Adipocyte (in vitro differentiated cells): ENCODE measurements at regions not wholly inside any gene's neighbourhood (a gene's known extent, or its start where the extent isn't known, plus 50 kb on each side); places are given as distances from the start of the nearest gene placed in this dataset.
A peak's percentile ranks its signal among the peaks of the same experiment; 100 is the strongest.

Source experiments
- DNase-seq: peaks from one replicate; pipeline ENCODE4 v3.0.0-alpha.2; 2015; ENCODE audit warnings: low read depth
- H3K27me3 ChIP-seq: replicated peaks from 2 replicates; pipeline ENCODE4 v1.7.0; 2013; ENCODE audit warnings: mild to moderate bottlenecking, low read length, moderate library complexity; ENCODE audit not compliant: control insufficient read depth, insufficient read depth
- H3K36me3 ChIP-seq: 2 replicates; pipeline ENCODE4 v1.7.0; 2013; ENCODE audit warnings: low read length, mild to moderate bottlenecking, moderate library complexity; ENCODE audit not compliant: control insufficient read depth, insufficient read depth, severe bottlenecking
- H3K4me1 ChIP-seq: 2 replicates; pipeline ENCODE4 v1.7.0; 2013; ENCODE audit warnings: mild to moderate bottlenecking, low read length, moderate library complexity; ENCODE audit not compliant: control insufficient read depth, insufficient read depth
- H3K4me3 ChIP-seq: 2 replicates; pipeline ENCODE4 v1.7.0; 2013; ENCODE audit warnings: mild to moderate bottlenecking, low read length, moderate library complexity
- H3K9ac ChIP-seq: 2 replicates; pipeline ENCODE4 v1.7.0; 2013; ENCODE audit warnings: mild to moderate bottlenecking, low read length, moderate library complexity
- H3K9me3 ChIP-seq: 2 replicates; pipeline ENCODE4 v1.7.0; 2013; ENCODE audit warnings: mild to moderate bottlenecking, low read length, moderate library complexity; ENCODE audit not compliant: control insufficient read depth

- peaks cover 6% of the 10 kb centered on the region for H3K4me1 ChIP-seq
- H3K36me3 ChIP-seq, result no peaks in the 10 kb centered on the region
- no peak overlapping the region for H3K9ac ChIP-seq
- no peaks in the 10 kb centered on the region for H3K9me3 ChIP-seq
- H3K4me3 ChIP-seq, result no peak overlapping the region
- H3K27me3 ChIP-seq, result no peaks in the 10 kb centered on the region
- DNase-seq, result no peak
These were observed 118.7 kb upstream of the NEBL start for GRCh38 chr10:21015851-21016250.

DNA sequence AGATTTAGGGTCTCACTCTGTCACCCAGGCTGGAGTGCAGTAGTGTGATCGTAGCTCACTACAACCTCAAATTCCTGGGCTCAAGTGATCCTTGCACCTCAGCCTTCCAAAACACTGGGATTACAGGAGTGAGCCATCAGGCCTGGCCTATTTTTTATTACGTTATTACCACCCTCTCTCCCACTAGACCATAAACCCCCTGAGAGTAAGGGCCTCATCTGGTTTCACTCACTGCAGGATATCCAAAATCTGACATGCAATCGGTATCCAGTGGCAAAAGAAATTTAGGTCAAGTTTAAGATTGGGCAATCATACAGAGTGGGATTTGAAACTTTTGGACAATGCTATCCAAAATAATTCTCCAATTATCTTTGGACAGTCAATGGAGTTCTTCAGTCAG is 117.0 kb upstream of the NEBL start:
- peaks cover 6% of the 10 kb centered on the region for H3K4me1 ChIP-seq
- no peaks in the 10 kb centered on the region for H3K36me3 ChIP-seq
- H3K4me3 ChIP-seq, result no peak overlapping the region
- H3K27me3 ChIP-seq, result no peaks in the 10 kb centered on the region
- DNase-seq, result no peak
- no peaks in the 10 kb centered on the region for H3K9me3 ChIP-seq
- H3K9ac ChIP-seq, result no peak overlapping the region

- H3K4me3 ChIP-seq, result no peak overlapping the region
These were observed 114.4 kb upstream of the NEBL start for GRCh38 chr10:21011433-21012018.

GRCh38 chr10:21010615-21011014 is 113.5 kb upstream of the NEBL start:
- H3K9ac ChIP-seq, result no peak overlapping the region
- no peaks in the 10 kb centered on the region for H3K27me3 ChIP-seq
- peaks cover 6% of the 10 kb centered on the region for H3K4me1 ChIP-seq
- no peaks in the 10 kb centered on the region for H3K36me3 ChIP-seq
- H3K4me3 ChIP-seq, result no peak overlapping the region
- DNase-seq, result no peak
- no peaks in the 10 kb centered on the region for H3K9me3 ChIP-seq

More at GRCh38 chr10:21011433-21012018, 114.4 kb upstream of the NEBL start:
- Histone ChIP-seq H3K4me1 (peaks cover 6% of the 10 kb centered on the region), H3K27me3 (no peaks in the 10 kb centered on the region), H3K36me3 (no peaks in the 10 kb centered on the region), H3K9ac (no peak overlapping the region), H3K9me3 (no peaks in the 10 kb centered on the region)
- no peak for DNase-seq

DNA sequence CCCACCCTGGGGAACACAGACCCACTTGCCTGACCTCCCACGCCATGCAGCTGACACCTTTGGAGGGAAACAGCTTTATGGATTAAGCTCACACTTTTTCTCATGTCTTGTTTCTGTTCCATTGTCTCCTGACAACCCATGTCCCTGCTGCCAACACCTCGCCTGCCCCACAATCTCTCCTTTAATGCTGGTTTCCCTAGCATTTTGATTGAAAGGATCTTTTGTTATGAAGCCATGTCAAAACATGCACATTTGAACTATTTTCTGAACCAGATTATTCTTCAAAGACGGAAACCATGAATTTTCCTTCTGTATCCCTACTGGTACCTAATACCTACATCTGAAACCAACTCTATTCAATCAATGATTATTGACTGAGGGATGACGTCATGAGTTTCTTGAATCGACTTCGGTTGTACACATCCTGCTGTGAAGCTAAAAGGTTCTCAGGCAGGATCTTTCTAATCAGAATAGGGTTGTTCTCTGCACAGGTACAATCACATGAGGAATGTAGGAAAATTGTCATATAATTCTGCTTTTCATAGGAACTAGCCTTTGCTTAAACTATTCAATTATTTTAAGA is 106.2 kb upstream of the NEBL start:
- no peak for DNase-seq
- Histone ChIP-seq H3K4me3 (no peak overlapping the region), H3K9ac (no peak overlapping the region), H3K4me1 (no peaks in the 10 kb centered on the region), H3K36me3 (no peaks in the 10 kb centered on the region), H3K27me3 (peaks cover 4% of the 10 kb centered on the region), H3K9me3 (no peaks in the 10 kb centered on the region)

DNA sequence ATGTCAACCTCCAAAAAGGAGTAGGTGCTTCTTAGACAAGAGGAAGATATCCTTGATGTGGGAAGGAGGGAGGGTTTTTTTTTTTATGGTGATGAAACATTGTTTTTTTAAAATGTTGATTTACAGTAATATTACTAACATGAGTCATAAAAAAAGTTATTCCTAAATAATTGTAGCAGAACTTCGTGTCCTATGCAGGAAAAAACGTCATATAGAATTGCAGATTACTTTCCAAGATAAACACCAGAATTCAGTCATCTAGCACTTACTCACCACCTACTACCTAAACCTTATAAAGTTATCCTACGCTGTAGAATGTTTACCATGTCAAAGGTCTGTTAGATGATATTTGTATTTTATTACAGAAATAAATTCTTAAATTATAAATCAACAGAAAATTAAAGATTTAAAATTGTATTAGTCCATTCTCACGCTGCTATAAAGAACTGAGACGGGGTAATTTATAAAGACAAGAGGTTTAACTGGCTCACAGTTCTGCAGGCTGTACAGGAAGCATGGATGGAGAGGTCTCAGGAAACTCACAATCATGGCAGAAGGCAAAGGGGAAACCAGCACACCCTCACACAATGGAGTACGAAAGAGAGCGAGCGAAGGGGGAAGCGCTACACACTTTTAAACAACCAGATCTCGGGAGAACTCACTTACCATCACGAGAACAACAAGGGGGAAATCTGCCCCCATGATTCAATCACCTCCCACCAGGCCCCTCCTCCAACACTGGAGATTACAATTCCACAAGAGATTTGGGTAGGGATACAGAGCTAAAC is 105.2 kb upstream of the NEBL start:
- DNase-seq, result peak; percentile 2
- Histone ChIP-seq H3K36me3 (no peaks in the 10 kb centered on the region), H3K27me3 (peaks cover 6% of the 10 kb centered on the region), H3K4me3 (no peak overlapping the region), H3K9me3 (no peaks in the 10 kb centered on the region), H3K9ac (no peak overlapping the region), H3K4me1 (no peaks in the 10 kb centered on the region)

DNA sequence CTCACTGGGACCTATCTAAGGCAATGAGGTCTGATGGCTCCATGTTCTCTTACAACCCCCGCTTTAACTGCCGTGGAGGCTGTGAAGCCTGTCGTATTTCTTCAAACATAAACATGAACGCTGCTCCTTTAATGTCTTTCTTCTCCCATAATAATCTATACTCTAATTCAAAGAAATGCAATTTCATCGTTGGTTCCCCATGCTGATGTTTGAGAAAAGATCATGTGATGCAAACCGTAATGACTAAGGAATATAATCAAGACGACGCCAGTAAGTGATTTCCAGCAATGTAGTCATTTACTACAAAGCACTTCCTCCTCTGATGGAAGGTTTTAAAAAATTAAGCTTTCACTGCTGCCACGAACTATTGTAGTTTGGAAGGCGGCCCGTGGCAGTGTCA is 102.6 kb upstream of the NEBL start:
- Histone ChIP-seq H3K4me1 (no peaks in the 10 kb centered on the region), H3K9me3 (no peaks in the 10 kb centered on the region), H3K9ac (no peak overlapping the region), H3K36me3 (no peaks in the 10 kb centered on the region), H3K27me3 (peaks cover 6% of the 10 kb centered on the region), H3K4me3 (no peak overlapping the region)
- DNase-seq, result no peak

GRCh38 chr10:20998036-20998435 is 100.9 kb upstream of the NEBL start:
- H3K9me3 ChIP-seq, result no peaks in the 10 kb centered on the region
- H3K9ac ChIP-seq, result no peak overlapping the region
- peaks cover 6% of the 10 kb centered on the region for H3K27me3 ChIP-seq
- no peaks in the 10 kb centered on the region for H3K4me1 ChIP-seq
- H3K36me3 ChIP-seq, result no peaks in the 10 kb centered on the region
- H3K4me3 ChIP-seq, result no peak overlapping the region
- DNase-seq, result no peak

DNA sequence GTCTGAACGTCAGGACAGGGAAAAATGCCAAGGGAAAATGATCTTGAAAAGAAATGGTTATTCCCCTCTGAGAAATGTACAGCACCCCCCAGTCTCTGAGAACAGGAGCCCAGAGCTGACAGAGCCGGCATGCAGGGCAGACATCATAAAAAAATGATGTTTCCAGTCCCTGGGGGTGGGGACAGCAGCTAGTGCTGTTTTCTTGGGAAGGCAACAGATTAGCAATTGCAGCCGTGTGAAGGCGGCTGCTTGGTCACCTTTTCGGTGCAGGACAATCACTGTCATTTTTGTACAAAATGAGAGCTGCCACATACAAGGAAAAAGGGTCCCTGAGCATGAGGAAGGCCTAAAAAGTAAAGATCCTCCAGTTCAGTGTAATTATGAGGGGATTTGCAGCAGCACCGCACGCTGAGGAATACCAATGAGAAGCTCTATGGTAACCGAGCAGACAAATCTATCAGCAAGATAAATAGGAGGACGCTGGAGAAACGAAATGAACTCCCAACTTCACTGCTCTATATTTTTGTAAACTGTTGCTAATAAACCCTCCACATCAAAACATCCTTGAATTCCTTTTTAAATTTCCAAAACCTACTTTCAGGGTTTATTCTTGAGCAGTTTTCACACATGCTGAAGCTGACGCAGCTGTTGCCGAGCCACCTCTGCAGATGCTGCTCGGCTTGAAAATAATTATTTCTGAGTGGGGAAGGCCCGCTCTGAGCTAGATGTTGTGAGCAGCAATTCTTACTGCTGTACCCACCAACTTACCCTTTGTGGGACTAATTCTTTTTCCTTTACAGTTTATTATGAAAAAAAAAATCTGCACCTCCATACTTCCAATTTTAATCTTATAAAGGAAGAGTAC is 98.2 kb upstream of the NEBL start:
- DNase-seq, result no peak
- H3K9ac ChIP-seq, result no peak overlapping the region

DNA sequence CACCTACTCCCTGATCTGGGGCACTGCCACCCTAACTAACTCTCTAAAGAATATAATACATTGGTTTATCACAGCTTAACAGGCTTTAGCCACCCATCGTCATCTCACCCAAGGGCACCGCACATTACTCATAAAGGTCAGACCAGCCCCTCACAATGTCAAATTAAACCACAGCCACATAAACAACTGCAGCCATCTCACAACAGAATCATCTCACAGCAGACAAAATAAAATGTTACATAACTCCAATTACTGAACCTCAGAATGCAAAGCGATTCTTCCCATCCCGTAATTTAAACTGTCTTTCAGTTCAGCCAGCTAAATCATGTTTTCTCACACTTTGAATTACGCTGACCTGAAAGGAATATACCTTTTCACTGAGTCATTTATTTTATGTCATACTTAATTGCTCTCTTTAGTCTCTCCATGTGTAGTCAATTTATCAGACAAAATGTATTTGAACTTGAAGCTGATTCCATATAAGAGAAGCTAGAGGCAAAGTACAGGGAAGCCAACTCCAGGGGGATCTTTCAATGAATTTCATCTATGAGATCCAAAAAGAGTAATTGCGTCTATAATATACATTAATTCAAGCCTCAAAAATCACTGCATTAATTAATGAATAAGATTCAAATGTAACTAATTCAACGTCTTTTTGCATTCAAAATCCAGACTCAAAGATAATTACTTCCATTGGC is 96.9 kb upstream of the NEBL start:
- H3K27me3 ChIP-seq, result peaks cover 6% of the 10 kb centered on the region
- H3K4me3 ChIP-seq, result no peak overlapping the region
- no peak overlapping the region for H3K9ac ChIP-seq
- peaks cover 10% of the 10 kb centered on the region for H3K4me1 ChIP-seq
- DNase-seq, result no peak
- no peaks in the 10 kb centered on the region for H3K9me3 ChIP-seq
- H3K36me3 ChIP-seq, result no peaks in the 10 kb centered on the region

More for the DNA sequence above, 98.2 kb upstream of the NEBL start:
- Histone ChIP-seq H3K27me3 (peaks cover 6% of the 10 kb centered on the region), H3K36me3 (no peaks in the 10 kb centered on the region), H3K9me3 (no peaks in the 10 kb centered on the region), H3K4me1 (peaks cover 6% of the 10 kb centered on the region), H3K4me3 (no peak overlapping the region)
